Neuronal stem cell (in vitro differentiated cells): ENCODE measurements at regions not wholly inside any gene's neighbourhood (a gene's known extent, or its start where the extent isn't known, plus 50 kb on each side); places are given as distances from the start of the nearest gene placed in this dataset.

ENCODE experiments used
- DNase-seq: peaks from one replicate; pipeline ENCODE4 v3.0.0-alpha.2; 2013; ENCODE audit warnings: low spot score
- H2AFZ ChIP-seq: one replicate; pipeline ENCODE4 v1.6.1; 2013; ENCODE audit warnings: mild to moderate bottlenecking, low read length, inconsistent platforms
- H2AK5ac ChIP-seq: 2 replicates; pipeline ENCODE4 v1.6.1; 2013; ENCODE audit warnings: low read depth, mild to moderate bottlenecking, inconsistent platforms, low read length, moderate library complexity, mixed read lengths
- H2BK120ac ChIP-seq: 2 replicates; pipeline ENCODE4 v1.6.1; 2013; ENCODE audit warnings: low read depth, mild to moderate bottlenecking, inconsistent platforms, low read length, moderate library complexity, mixed read lengths
- H2BK12ac ChIP-seq: one replicate; pipeline ENCODE4 v1.6.1; 2013; ENCODE audit warnings: low read length, inconsistent platforms
- H2BK15ac ChIP-seq: 2 replicates; pipeline ENCODE4 v1.6.1; 2013; ENCODE audit warnings: mild to moderate bottlenecking, low read length, inconsistent platforms, mixed read lengths
- H2BK5ac ChIP-seq: one replicate; pipeline ENCODE4 v1.6.1; 2013; ENCODE audit warnings: inconsistent platforms, mild to moderate bottlenecking, low read length, moderate library complexity
- H3K14ac ChIP-seq: one replicate; pipeline ENCODE4 v1.6.1; 2013; ENCODE audit warnings: low read length, inconsistent platforms
- H3K18ac ChIP-seq: 2 replicates; pipeline ENCODE4 v1.6.1; 2013; ENCODE audit warnings: low read length, inconsistent platforms
- H3K23ac ChIP-seq: 2 replicates; pipeline ENCODE4 v1.6.1; 2013; ENCODE audit warnings: low read depth, mild to moderate bottlenecking, mixed read lengths, low read length, inconsistent platforms; ENCODE audit not compliant: poor library complexity
- H3K27ac ChIP-seq: replicated peaks from 3 replicates; pipeline ENCODE4 v1.5.1; 2013; ENCODE audit warnings: low read length, inconsistent platforms
- H3K27me3 ChIP-seq, 3 experiments: 2 replicates each; pipeline ENCODE4 v1.6.1; 2013; ENCODE audit warnings: low read length in 3 of 3, mild to moderate bottlenecking in 2 of 3, inconsistent platforms in 1 of 3, low read depth in 1 of 3, mixed read lengths in 1 of 3, moderate library complexity in 1 of 3; ENCODE audit not compliant: control insufficient read depth in 3 of 3, insufficient read depth in 3 of 3
- H3K36me3 ChIP-seq, 2 donors: replicated peaks in 1 of 2; 2 replicates each; pipeline ENCODE4 v1.6.1; 2013; ENCODE audit warnings: low read length in 2 of 2; ENCODE audit not compliant: control insufficient read depth in 2 of 2, insufficient read depth in 2 of 2
- H3K4ac ChIP-seq: 2 replicates; pipeline ENCODE4 v1.6.1; 2013; ENCODE audit warnings: inconsistent platforms, mild to moderate bottlenecking, low read length, moderate library complexity
- H3K4me1 ChIP-seq, 2 donors: 1 replicate in 1 of 2; 2 replicates in 1 of 2; pipeline ENCODE4 v1.6.1; 2013; ENCODE audit warnings: low read length in 2 of 2, low read depth in 1 of 2; ENCODE audit not compliant: control insufficient read depth in 2 of 2, insufficient read depth in 1 of 2
- H3K4me2 ChIP-seq: one replicate; pipeline ENCODE4 v1.6.1; 2013; ENCODE audit warnings: mild to moderate bottlenecking, low read length, inconsistent platforms; ENCODE audit not compliant: insufficient read depth, poor library complexity, severe bottlenecking
- H3K4me3 ChIP-seq, 2 donors: 2 replicates each; pipeline ENCODE4 v1.5.1; 2013; ENCODE audit warnings: low read length in 2 of 2, mild to moderate bottlenecking in 2 of 2, inconsistent platforms in 1 of 2, moderate library complexity in 1 of 2
- H3K79me1 ChIP-seq: one replicate; pipeline ENCODE4 v1.6.1; 2013; ENCODE audit warnings: low read depth, mild to moderate bottlenecking, inconsistent platforms, low read length, moderate library complexity
- H3K9ac ChIP-seq: one replicate; pipeline ENCODE4 v1.6.1; 2013; ENCODE audit warnings: mild to moderate bottlenecking, low read depth, low read length, inconsistent platforms; ENCODE audit not compliant: poor library complexity
- H3K9me3 ChIP-seq, 2 donors: replicated peaks in 1 of 2; 2 replicates each; pipeline versions ENCODE3 to v1.6.1; 2013; ENCODE audit warnings: low read length in 2 of 2, mild to moderate bottlenecking in 2 of 2, inconsistent platforms in 1 of 2, low read depth in 1 of 2, mixed read lengths in 1 of 2, moderate library complexity in 1 of 2; ENCODE audit not compliant: control insufficient read depth in 2 of 2, insufficient read depth in 1 of 2
- H4K8ac ChIP-seq: one replicate; pipeline ENCODE4 v1.6.1; 2013; ENCODE audit warnings: low read depth, mild to moderate bottlenecking, inconsistent platforms, low read length, moderate library complexity
- H4K91ac ChIP-seq: one replicate; pipeline ENCODE4 v1.6.1; 2013; ENCODE audit warnings: low read length, low read depth, mild to moderate bottlenecking, inconsistent platforms; ENCODE audit not compliant: poor library complexity
- WGBS, 2 donors: extraction: QIAGEN DNeasy Blood & Tissue Kit; methylation state at CpG; one replicate each; pipeline ENCODE4 v1.1.7; 2013; ENCODE audit warnings: missing lambda C conversion rate in 2 of 2, mixed read lengths in 1 of 2; ENCODE audit not compliant: insufficient read length in 2 of 2, insufficient replicate concordance in 1 of 2; ENCODE audit errors: extremely low coverage in 2 of 2; 5-methylcytosine and 5-hydroxymethylcytosine counted together

DNA sequence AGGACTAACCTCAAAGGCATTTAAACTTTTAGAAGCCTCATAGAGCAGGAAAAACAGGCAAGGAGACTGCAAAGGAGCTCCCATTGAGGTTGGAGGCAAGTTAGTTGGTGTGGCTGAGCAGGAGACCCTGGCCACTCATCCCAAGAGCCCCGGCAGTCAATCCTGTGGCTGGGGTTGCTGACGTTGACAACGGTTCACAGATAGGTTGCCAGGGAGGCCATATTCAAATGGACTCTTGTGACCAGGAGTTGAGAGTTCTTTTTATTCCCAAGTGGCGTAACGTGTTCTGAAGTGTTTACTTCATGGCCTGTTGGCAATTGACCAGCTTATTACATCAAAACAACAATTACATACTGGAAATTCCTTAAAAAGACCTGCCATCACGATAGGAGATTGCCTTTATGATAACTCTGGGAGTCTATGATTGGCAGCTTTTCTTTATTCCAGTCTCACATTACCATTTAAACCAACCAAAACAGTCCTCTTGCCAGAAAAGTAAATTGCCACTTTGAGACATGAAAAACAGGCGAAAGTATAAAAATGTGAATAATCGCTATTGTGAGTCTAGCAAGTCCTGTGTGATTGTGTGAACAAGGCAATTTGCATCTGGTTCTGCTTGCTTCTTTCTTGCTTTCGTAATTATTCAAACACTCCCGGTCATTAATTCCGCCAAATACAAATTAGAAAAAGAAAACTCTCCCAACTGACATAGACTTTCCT, 394.9 kb downstream of the MED10 start:
- H3K36me3 ChIP-seq: no peaks in the 10 kb centered on the region
- H4K8ac ChIP-seq: no peak overlapping the region
- H3K18ac ChIP-seq: no peak overlapping the region
- no peak overlapping the region for H3K4me3 ChIP-seq
- H3K4me1 ChIP-seq: no peaks in the 10 kb centered on the region
- no peak overlapping the region for H2AK5ac ChIP-seq
- H3K4ac ChIP-seq: no peak overlapping the region
- H3K4me2 ChIP-seq: no peak overlapping the region
- H3K9ac ChIP-seq: no peak overlapping the region
- WGBS, 2 donors: no CpG with 5 or more reads among the region's 11 CpGs
- no peak overlapping the region for H2BK15ac ChIP-seq
- no peak overlapping the region for H2AFZ ChIP-seq
- no peak overlapping the region for H3K14ac ChIP-seq
- no peak overlapping the region for H2BK5ac ChIP-seq
- no peaks in the 10 kb centered on the region for H3K79me1 ChIP-seq
- no peaks in the 10 kb centered on the region for H3K9me3 ChIP-seq
- no peak overlapping the region for H2BK12ac ChIP-seq
- H3K23ac ChIP-seq: no peak overlapping the region
- H3K27ac ChIP-seq: no peak overlapping the region
- no peak for DNase-seq
- no peaks in the 10 kb centered on the region for H3K27me3 ChIP-seq
- H2BK120ac ChIP-seq: no peak overlapping the region
- H4K91ac ChIP-seq: no peak overlapping the region

- no CpG with 5 or more reads among the region's 2 CpGs for WGBS, 2 donors
- H3K23ac ChIP-seq: no peak overlapping the region
These were observed 396.8 kb downstream of the MED10 start for GRCh38 chr5:5981562-5981961.

GRCh38 chr5:5980538-5980895, 397.8 kb downstream of the MED10 start:
- no peak overlapping the region for H3K4me3 ChIP-seq
- no peak overlapping the region for H2AK5ac ChIP-seq
- H3K14ac ChIP-seq: no peak overlapping the region
- no peak overlapping the region for H3K27ac ChIP-seq
- no peak for DNase-seq
- no peaks in the 10 kb centered on the region for H3K27me3 ChIP-seq
- H2BK12ac ChIP-seq: no peak overlapping the region
- no peak overlapping the region for H2BK5ac ChIP-seq
- no peak overlapping the region for H3K4me2 ChIP-seq
- no peak overlapping the region for H4K8ac ChIP-seq
- H3K9me3 ChIP-seq: no peaks in the 10 kb centered on the region
- H3K18ac ChIP-seq: no peak overlapping the region
- no CpG with 5 or more reads among the region's 4 CpGs for WGBS, 2 donors
- no peak overlapping the region for H2AFZ ChIP-seq
- no peak overlapping the region for H2BK15ac ChIP-seq
- no peaks in the 10 kb centered on the region for H3K4me1 ChIP-seq
- H3K23ac ChIP-seq: no peak overlapping the region
- no peak overlapping the region for H3K9ac ChIP-seq
- no peak overlapping the region for H3K4ac ChIP-seq
- H4K91ac ChIP-seq: no peak overlapping the region
- no peaks in the 10 kb centered on the region for H3K79me1 ChIP-seq
- H2BK120ac ChIP-seq: no peak overlapping the region
- H3K36me3 ChIP-seq: no peaks in the 10 kb centered on the region

More at GRCh38 chr5:5981562-5981961, 396.8 kb downstream of the MED10 start:
- Histone ChIP-seq H2BK15ac (no peak overlapping the region), H3K4me2 (no peak overlapping the region), H3K27ac (no peak overlapping the region), H3K9me3 (no peaks in the 10 kb centered on the region), H2BK5ac (no peak overlapping the region), H3K9ac (no peak overlapping the region), H2AFZ (no peak overlapping the region), H3K4me1 (no peaks in the 10 kb centered on the region), H3K4ac (no peak overlapping the region), H3K79me1 (no peaks in the 10 kb centered on the region), H3K4me3 (no peak overlapping the region), H4K91ac (no peak overlapping the region), H4K8ac (no peak overlapping the region), H3K14ac (no peak overlapping the region), H2BK12ac (no peak overlapping the region), H2AK5ac (no peak overlapping the region), H3K36me3 (no peaks in the 10 kb centered on the region), H3K27me3 (no peaks in the 10 kb centered on the region), H2BK120ac (no peak overlapping the region), H3K18ac (no peak overlapping the region)
- DNase-seq: no peak

GRCh38 chr5:5979761-5980537, 398.4 kb downstream of the MED10 start:
- Histone ChIP-seq H2BK5ac (no peak overlapping the region), H3K18ac (no peak overlapping the region), H3K27me3 (no peaks in the 10 kb centered on the region), H3K4ac (no peak overlapping the region), H2BK15ac (no peak overlapping the region), H3K9ac (no peak overlapping the region), H2BK120ac (no peak overlapping the region), H4K8ac (no peak overlapping the region), H2AK5ac (no peak overlapping the region), H2AFZ (no peak overlapping the region), H4K91ac (no peak overlapping the region), H3K79me1 (no peaks in the 10 kb centered on the region), H3K36me3 (no peaks in the 10 kb centered on the region), H3K4me2 (no peak overlapping the region), H3K27ac (no peak overlapping the region), H3K14ac (no peak overlapping the region), H3K4me3 (no peak overlapping the region), H3K4me1 (no peaks in the 10 kb centered on the region), H2BK12ac (no peak overlapping the region), H3K23ac (no peak overlapping the region), H3K9me3 (no peaks in the 10 kb centered on the region)
- WGBS, 2 donors: no CpG with 5 or more reads among the region's 6 CpGs
- DNase-seq: no peak
